ENCODE measurements at regions not wholly inside any gene's neighbourhood (a gene's known extent, or its start where the extent isn't known, plus 50 kb on each side); places are given as distances from the start of the nearest gene placed in this dataset.
"Not testable (repeated sequence)": the region's sequence is repeated elsewhere in the genome, so short reads cannot be mapped to it uniquely, and the experiment has no call there.

DNA sequence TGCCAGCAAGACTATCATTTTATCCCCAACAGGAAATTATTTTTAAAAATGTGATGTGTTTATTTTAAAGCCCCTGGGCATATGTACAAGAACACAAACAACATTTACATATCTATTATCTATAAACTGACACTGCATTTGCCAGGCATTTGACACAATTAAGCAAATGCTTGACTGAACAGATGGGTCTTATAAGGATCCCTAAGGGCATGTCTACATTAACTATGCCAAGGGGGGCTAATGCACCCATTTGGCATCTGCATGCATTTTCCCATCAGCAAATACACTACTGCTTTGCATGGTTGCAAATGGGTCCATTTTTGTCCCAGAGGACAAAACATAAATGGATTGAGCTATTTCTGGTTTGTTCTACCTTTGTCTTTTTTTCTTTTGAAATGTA, 884.8 kb upstream of the B3GALT2 start:
- DNase-seq (ENCODE audit: low read depth in 3 of 3, low spot score in 2 of 3): no peak

DNA sequence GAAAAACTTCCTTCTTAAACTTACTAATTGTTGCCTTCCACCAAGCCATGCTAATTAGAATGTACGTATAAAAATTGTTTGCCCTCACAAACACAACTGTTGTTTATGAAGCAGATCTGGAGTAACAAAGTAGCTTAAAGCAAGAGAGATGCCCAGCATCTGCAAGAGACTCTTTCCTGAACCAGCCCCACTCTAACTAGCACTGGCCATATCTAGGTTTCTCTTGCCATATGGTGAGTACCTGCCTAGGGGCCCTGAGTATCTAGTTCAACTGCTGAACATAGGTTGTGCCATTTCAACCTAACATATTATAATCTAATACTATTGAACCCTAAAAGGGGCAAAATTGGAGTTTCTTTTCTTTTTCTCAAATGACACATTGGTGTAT, 883.4 kb upstream of the B3GALT2 start:
- DNase-seq (ENCODE audit: low read depth in 3 of 3, low spot score in 2 of 3): no peak

DNA sequence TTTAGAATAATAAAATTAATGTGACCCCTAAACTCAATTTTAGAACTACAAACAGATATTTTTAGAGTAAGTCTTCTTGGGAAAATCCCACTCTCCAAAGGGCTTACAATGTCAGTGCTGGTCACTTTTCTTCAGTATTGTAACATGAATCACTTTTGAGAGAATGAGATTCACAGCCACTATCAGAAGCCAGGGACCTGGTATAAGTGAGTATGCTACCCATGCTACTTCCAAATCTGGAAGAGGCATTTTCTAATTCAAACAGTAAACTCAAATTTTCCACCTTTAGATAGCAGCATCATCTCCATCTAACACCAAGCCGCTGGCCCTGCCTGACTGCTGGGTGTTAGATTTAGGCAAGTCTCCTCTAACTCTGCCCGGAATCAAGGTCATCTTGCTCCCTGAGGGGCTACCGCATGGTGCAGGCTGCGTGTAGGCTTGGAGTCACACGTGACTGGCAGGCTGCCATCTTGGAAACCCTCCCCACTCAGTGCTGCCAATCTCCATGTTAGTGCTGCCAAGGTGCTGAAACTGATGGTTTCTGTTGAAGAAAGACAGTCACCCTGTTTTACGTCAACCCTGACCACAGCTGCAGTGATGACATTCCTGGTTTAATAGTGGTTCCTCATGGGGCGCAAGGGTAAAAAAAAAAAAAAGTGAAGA, 882.9 kb upstream of the B3GALT2 start:
- DNase-seq (ENCODE audit: low read depth in 3 of 3, low spot score in 2 of 3): no peak

DNA sequence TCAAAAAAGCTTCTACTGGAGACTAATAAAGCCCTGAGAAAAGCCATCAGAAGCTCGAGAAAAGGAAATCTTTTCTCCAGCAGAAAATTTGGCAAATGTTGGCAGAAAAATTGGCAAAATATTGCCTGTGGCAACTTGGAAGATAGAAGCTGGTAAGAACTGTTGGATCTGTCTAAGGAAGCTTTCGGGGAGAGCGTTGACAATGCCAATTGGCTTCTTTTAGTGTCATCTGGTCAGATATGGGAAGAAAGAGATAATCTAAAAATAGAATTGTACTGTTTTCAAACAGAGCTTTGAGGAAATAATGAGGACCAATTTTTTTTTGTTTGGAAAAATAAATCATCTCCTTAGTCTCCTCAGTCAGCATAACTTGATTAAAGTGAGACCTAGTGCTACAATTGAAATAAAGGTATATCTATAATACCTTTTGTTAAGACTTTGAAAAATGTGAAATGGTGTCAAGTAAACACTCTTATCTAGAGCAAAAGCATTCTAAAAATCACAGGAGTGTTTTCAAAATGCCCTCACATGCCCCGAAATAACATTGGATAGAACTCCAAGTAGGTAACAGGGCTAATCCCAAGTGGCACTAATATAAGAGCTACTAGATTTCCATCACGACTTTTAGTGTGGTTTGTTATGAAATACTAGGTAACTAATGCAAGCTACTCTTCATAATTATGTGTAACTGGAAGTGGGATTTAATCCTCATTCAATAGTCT, 882.2 kb upstream of the B3GALT2 start:
- no peak for DNase-seq (ENCODE audit: low read depth in 3 of 3, low spot score in 2 of 3)

DNA sequence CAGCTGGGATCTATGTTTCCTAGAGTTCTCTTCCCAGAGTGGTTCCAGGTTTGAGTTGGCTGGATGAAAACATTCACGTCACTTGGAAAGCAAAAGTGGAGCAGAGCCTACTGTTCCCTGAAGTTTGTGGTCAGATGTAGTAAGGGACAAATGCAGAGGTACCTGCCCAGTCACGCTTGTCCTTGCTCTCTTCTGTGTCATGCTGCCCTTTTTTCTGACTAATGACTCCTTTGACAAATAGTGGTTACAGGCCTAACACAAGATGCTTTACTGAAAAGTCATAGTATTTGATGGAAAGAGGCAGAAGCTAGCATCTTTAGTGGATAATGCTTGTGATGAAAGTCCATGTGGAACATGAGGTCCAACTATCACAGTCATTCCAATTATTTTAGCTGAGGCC, 881.4 kb upstream of the B3GALT2 start:
- no peak for DNase-seq (ENCODE audit: low read depth in 3 of 3, low spot score in 2 of 3)

DNA sequence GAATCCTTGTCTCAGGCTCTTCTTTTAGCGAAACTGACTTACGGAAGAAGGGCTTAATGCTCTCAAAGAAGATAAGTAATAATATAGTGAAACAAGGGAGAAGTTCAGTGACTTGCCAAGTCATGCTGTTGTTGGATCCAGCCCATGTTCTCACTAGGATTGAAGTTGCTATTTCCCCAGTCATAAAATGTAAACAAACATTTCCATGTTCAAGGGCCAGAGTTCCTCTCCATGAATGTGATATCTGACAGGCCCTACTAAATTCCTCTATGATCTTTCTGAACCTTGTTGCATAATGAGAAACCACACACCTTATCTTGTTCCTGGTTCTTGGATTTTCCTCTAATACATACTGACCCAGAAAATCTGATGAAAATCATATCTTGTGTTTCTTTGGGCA, 876.5 kb upstream of the B3GALT2 start:
- DNase-seq (ENCODE audit: low read depth in 3 of 3, low spot score in 2 of 3): no peak

DNA sequence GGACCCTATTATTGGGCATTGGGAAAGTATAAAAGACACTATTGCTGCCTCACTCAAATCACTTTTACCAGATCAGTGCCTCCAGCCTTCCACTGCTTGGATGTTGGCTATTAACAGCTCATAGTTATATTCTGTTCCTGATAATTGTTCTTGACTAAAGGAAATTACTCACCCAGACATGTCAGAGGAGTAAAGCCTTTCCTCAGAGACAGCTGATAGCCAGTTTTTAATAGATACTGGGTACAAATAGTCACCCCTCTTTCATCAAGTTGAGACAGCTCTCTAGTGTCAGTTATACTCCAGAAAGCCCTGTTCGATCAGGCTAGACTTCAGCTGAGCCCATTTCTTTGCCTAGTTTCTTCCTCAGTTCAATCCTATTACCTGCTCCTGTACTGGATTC, 876.1 kb upstream of the B3GALT2 start:
- DNase-seq (ENCODE audit: low read depth in 3 of 3, low spot score in 2 of 3): no peak

DNA sequence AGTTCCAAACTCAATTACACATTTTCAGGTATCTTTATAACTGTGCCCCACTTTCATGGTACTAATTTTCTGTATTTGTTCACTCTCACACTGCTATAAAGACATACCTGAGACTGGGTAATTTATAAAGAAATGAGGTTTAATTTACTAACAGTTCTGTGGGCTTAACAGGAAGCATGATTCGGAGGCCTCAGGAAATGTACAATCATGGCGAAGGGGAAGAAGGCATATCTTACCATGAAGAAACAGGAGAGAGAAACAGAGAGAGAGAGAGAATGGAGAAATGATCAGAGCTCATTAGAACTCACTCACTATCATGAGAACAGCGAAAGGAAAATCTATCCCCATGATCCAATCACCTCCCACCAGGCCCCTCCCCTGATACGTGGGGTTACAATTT, 874.1 kb upstream of the B3GALT2 start:
- no peak for DNase-seq (ENCODE audit: low read depth in 3 of 3, low spot score in 2 of 3)

DNA sequence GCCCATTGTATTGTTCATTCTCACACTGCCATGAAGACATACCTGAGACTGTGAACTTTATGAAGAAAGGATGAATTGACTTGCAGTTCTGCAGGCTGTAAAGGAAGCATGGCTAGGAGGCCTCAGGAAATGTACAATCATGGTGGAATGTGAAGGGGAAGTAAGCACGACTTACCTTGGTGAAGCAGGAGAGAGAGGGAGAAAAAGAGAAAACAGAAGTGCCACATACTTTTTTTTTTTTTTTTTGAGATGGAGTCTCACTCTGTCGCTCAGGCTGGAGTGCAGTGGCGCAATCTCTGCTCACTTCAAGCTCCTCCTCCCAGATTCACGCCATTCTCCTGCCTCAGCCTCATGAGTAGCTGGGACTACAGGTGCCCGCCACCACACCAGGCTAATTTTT, 871.9 kb upstream of the B3GALT2 start:
- not testable (repeated sequence) for DNase-seq (ENCODE audit: low read depth in 3 of 3, low spot score in 2 of 3)

DNA sequence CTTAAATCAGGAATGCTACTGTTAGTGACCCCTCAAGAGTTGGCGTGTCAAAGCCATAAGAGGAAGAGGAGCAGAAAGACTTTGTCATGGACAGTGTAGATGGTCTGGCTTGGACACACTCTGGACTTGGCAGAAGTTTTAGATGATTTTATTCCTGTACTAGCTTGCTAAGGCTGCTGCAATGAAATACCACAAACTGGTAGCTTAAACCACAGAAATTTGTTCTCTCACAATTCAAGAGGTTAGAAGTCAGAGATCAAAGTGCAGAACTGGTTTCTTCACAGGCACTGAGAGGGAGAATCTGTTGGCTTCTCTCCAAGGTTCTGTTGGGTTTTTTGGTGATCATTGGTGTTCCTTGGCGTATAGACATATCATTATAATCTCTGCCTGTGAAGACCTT, 869.8 kb upstream of the B3GALT2 start:
- DNase-seq (ENCODE audit: low read depth in 3 of 3, low spot score in 2 of 3): no peak

DNA sequence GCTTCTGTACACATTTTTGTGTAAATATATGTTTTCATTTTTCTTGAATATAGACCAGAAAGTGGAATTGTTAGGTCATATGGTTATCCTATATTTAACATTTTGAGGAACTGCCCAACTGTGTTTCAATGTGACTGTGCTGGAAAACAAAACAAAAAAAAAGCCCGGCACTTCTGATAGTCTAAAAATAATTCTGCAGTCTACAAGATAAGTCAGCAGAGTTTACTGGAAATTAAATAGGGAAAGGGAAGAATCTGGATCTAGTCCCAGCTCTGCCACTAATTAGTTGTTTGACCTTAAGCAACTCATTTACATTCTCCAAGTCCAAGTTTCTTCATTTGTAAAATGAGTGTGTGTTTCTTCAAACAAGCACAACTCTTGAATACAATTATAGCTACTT, 869.1 kb upstream of the B3GALT2 start:
- DNase-seq (ENCODE audit: low read depth in 3 of 3, low spot score in 2 of 3): no peak

DNA sequence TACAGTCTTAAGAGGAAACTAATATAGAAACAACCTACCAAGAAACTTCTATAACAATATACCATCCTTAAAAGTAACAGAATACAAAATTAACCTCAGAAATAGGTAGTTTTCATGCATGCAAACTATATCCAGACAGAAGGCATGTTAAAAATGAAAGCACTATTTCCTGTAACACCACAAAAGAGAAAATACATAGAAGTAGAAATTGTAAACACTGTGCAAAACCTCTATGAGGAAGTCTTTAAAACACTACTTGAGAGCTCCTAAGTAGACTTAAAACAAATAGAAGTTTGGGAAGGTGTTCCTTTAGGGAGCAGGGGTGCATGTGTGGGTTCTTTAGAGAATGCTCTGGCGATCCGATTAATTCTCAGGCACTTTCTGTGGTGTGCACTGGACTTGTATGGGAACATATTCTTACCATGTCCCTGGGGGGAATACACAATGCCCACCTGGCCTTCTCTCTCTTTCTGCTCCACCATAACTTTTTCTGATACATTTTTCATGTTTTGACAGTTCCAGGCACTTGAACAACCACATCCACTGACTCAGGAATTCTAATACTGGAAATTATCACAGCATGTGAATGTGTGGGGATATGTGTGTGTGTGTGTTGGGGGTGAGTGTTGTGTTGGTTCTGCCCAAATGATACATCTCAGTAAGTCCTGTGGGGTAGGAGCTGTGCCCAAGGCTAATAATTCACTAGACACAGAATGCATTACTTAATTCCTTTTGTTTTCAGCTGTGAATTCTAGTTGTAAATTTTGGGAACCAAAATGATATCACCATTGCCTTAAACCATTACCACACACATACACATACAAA, 866.3 kb upstream of the B3GALT2 start:
- no peak for DNase-seq (ENCODE audit: low read depth in 3 of 3, low spot score in 2 of 3)

DNA sequence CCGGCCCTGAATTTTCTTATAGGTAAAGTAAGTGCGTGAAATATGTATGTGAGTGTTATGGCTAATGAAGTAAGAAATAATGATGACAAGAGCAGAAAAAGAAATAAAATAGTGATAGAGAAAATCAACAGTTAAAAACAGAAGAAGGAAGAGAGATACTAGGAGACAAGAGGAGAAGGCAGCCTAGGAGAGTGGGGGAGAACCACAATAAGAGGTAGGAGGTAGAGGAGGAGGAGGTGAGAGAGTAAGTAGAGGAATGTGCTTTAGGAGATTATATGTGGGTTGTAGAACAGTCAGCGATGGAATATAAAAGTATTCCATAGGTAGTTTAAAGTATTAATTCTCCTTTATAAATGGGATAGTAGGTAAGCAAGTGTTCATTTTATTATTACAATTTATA, 861.5 kb upstream of the B3GALT2 start:
- no peak for DNase-seq (ENCODE audit: low read depth in 3 of 3, low spot score in 2 of 3)

DNA sequence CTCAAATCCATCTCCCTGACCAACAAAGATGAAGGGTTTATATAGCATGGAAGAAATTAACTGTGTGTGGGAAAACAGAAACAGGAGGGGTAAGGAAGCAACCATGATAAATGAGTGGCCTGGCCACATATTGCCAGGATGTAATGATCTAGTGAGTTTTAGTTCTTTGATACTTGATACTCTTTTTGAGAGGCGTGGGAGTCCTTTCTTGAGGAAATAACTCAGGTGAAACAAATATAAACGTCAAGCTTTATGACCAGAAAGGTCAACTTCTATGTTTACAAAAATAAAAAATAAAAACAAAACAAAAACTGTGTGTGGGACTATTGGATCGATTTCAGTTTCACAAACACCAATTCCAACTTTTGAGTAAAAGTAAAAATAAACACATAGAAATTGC, 860.8 kb upstream of the B3GALT2 start:
- DNase-seq (ENCODE audit: low read depth in 3 of 3, low spot score in 2 of 3): peak in 1 of 3 donors; percentile 43

DNA sequence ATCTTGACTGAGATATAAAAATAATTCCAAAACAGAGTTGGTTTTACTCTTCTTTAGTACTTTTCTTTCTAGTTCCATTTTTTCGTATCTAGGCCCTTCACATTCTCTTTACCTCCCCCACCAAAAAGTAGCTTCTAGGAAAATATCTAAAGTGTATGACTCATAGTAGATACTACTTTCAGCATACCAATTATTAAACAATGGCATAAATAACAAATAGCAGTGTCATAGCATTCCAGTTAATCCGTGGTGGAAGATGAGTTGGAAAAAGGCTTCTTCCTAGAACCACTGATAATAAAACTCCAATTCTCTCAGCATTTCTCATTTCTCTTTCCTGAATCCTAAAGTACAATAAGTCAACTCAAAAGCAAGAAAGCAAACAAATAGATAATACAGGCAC, 859.0 kb upstream of the B3GALT2 start:
- no peak for DNase-seq (ENCODE audit: low read depth in 3 of 3, low spot score in 2 of 3)

DNA sequence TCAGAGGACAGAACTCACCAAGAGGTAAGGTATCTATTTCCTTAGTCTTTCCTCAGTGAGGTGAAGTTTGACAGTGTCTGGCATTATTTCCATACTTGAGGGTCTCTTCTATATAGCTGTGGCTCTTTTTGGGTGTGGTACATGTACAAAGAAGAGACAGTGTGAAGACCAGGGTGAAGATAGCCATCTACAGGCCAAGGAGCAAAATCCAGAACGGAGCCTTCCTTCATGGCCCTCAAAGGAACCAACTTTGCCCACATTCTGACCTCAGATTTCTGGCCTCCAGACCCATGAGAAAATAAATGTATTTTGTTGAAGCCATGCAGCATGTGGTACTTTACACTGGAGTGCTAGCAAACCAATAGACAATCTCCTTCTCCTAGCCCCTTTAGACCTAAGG, 858.5 kb upstream of the B3GALT2 start:
- DNase-seq (ENCODE audit: low read depth in 3 of 3, low spot score in 2 of 3): no peak

DNA sequence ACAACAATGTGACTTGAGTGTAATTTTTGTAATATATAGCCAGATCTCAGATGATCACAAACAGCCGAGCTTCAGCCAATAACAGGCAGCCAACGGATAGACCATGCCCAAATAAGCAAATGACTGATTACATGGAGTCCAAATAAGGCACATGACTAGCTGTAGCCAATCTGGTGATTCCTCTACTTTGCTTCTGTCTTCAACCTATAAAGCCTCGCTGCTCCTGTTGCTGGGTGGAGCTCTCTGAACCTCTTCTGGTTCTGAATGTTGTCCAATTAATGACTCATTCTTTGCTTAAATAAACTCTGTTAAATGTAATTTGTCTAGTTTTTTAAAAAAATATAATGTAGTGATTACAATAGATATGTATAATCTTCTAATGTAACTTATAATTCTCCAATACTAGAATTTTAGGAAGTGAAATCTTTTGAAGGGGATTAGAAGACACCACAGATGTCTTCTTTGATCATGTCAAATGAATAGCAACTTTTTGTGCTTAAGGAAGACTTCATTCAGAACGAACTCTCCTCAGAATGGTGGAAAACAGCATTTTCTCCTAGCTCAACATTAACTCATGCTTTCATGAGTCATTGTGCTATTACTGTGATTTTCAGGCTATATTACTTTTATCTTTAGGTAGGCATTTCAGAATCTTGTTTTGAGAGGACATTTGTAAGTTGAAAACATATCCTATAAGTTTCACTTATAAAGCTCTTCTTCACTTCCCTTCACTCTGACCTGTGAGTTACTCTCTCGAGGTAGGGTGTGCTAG, 857.8 kb upstream of the B3GALT2 start:
- no peak for DNase-seq (ENCODE audit: low read depth in 3 of 3, low spot score in 2 of 3)

DNA sequence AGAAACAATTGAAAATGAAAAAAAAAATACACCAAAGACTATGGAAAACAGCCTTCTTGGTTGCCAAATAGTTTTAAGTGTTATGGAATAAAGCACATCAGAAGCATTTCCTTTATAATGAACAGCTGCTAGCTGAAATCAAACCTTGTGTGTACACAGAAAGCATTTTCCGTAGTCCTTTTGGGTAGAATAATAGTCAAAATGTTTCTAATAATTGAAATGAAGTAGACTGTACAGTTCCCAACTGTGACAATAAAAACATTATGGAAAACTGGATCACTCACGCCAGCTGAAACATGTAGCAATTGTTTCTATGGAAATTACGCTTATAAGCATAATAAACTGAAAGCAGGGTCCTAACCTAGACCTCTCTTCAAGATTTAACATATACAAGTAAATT, 856.3 kb upstream of the B3GALT2 start:
- no peak for DNase-seq (ENCODE audit: low read depth in 3 of 3, low spot score in 2 of 3)

DNA sequence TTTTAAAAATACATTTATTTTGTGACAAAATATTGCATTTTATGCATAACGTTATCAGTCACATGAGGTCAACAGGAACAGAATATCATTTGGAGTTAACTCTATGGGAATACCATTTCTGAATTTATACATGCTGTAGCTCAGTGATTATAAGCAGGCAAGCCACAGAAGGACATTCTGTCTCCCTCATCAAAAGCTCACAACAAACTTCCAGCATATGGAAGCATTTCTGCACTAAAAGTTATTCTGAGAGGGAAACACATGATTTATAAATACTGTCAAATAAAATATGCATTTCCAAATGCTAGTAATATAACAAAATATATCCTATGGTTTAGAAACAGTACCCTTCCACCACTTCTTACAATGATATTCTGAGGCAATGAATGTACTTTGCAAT, 854.1 kb upstream of the B3GALT2 start:
- DNase-seq (ENCODE audit: low read depth in 3 of 3, low spot score in 2 of 3): no peak

DNA sequence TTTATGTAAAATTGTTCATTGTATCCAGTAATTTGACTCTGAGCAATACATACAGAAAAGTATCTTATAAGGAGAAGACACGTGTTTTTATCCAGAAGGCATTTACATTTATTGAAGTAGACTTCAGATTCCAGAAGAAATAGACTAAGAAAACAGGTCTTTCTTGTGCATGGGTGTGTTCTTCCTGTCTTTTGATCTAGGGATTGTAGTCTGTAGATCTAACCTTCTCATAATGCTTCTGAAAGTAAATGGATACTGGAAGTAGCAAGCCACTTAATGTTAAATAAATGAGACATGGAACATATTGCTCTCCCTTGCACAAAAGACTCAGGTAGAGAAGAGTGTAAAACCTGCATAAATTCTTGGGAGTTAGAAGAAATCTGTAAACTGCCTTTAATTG, 853.2 kb upstream of the B3GALT2 start:
- DNase-seq (ENCODE audit: low read depth in 3 of 3, low spot score in 2 of 3): no peak

DNA sequence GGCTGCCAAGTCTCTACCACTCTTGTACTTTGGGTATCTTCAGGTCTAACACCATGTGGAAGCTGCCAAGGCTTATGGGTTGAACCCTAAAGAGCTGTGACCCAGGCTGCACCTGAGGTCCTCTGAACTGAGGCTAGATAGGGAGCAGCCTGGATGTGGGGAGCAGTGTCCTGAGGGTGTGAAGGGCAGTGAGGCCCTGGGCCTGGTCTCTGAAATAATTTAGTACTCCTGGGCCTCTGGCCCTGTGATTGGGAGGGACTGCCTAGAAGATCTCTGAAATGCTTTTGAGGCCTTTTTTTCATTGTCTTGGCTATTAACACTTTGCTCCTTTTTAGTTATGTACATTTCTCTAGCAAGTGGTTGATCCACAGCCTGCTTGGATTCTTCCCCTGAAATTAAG, 847.2 kb upstream of the B3GALT2 start:
- no peak for DNase-seq (ENCODE audit: low read depth in 3 of 3, low spot score in 2 of 3)

Measured in right renal cortex interstitium (tissue), 3 donors.